ENCODE measurements at regions not wholly inside any gene's neighbourhood (a gene's known extent, or its start where the extent isn't known, plus 50 kb on each side); places are given as distances from the start of the nearest gene placed in this dataset.

DNA sequence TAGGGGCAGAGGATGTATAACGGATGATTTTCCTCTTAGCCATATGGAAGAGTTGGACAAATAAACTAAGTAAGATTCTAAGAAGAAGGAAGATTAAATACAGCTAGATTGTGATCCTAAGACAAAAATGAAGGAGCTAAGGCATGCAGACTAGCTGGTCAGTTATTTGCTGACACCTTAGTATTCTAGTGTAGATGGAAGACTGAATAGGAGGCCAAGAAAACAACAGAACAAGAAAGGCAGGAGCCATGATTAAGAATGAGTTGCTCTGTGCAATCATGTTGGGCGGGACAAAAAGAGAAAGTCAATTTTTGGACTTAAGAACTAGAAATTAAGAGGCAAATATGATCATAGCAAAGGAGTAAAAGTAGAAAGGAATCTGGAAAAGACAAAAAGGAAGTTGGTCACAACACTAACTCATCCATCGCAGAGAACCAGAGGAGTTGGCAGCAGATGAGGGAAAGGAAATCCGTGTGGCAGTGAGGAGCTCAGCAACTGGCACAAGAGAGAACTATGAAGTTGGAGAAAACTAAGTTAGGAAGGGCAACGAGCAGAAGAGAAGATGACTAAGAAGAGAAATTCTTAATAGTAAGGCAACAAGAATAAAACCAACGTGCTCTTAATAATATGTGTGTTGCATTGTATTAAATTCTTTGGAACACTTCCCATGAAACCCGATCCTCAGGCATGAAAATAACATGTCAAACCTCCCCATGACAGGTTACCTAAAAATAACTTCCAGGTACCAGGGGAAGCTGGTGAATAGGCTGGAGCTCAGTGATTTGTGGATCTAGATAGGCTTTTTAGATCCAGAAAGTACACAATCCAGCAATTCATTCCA is 234.4 kb downstream of the LTN1 start:
- TF ChIP-seq, protein P1, sequence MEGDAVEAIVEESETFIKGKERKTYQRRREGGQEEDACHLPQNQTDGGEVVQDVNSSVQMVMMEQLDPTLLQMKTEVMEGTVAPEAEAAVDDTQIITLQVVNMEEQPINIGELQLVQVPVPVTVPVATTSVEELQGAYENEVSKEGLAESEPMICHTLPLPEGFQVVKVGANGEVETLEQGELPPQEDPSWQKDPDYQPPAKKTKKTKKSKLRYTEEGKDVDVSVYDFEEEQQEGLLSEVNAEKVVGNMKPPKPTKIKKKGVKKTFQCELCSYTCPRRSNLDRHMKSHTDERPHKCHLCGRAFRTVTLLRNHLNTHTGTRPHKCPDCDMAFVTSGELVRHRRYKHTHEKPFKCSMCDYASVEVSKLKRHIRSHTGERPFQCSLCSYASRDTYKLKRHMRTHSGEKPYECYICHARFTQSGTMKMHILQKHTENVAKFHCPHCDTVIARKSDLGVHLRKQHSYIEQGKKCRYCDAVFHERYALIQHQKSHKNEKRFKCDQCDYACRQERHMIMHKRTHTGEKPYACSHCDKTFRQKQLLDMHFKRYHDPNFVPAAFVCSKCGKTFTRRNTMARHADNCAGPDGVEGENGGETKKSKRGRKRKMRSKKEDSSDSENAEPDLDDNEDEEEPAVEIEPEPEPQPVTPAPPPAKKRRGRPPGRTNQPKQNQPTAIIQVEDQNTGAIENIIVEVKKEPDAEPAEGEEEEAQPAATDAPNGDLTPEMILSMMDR (IDR thresholded peaks at IDR 0.05) = no peak
- TF ChIP-seq EP300 (IDR thresholded peaks at IDR 0.05) (no peak), POLR2A (IDR thresholded peaks at IDR 0.05) (no peak), POLR2AphosphoS5 (IDR thresholded peaks at IDR 0.05) (no peak)

Data from suprapubic skin (tissue), 4 donors.